ENCODE measurements at regions not wholly inside any gene's neighbourhood (a gene's known extent, or its start where the extent isn't known, plus 50 kb on each side); places are given as distances from the start of the nearest gene placed in this dataset.

GRCh38 chr9:72427801-72428200, 62.8 kb upstream of the ZFAND5 start:
- Histone ChIP-seq H3K27ac (no peak overlapping the region), H3K27me3 (no peaks in the 10 kb centered on the region), H3K9me3 (no peaks in the 10 kb centered on the region), H3K9ac (ENCODE audit: low read depth in 2 of 2, low read length in 2 of 2) (no peak overlapping the region), H3K36me3 (no peaks in the 10 kb centered on the region), H3K4me3 (no peak overlapping the region), H3K4me1 (no peaks in the 10 kb centered on the region)
- no peak for TF ChIP-seq CTCF (IDR thresholded peaks at IDR 0.05)
- intact Hi-C loops (cut with DNase I): no loop called here
- DNase-seq: no peak

GRCh38 chr9:72424131-72424530, 59.1 kb upstream of the ZFAND5 start:
- H3K27me3 ChIP-seq: no peaks in the 10 kb centered on the region
- no peak overlapping the region for H3K9ac ChIP-seq (ENCODE audit: low read depth in 2 of 2, low read length in 2 of 2)
- no peak overlapping the region for H3K27ac ChIP-seq
- H3K4me1 ChIP-seq: no peaks in the 10 kb centered on the region
- no peaks in the 10 kb centered on the region for H3K36me3 ChIP-seq
- no peaks in the 10 kb centered on the region for H3K9me3 ChIP-seq
- intact Hi-C loops (cut with DNase I): no loop called here
- no peak for TF ChIP-seq CTCF (IDR thresholded peaks at IDR 0.05)
- H3K4me3 ChIP-seq: no peak overlapping the region
- no peak for DNase-seq

- no peak for TF ChIP-seq CTCF (IDR thresholded peaks at IDR 0.05)
- H3K9ac ChIP-seq (ENCODE audit: low read depth in 2 of 2, low read length in 2 of 2): no peak overlapping the region
- no peaks in the 10 kb centered on the region for H3K27me3 ChIP-seq
- H3K4me3 ChIP-seq: no peak overlapping the region
- no peak for DNase-seq
- no peaks in the 10 kb centered on the region for H3K9me3 ChIP-seq
- H3K27ac ChIP-seq: no peak overlapping the region
- H3K36me3 ChIP-seq: no peaks in the 10 kb centered on the region
- H3K4me1 ChIP-seq: no peaks in the 10 kb centered on the region
- intact Hi-C loops (cut with DNase I): no loop called here
These were observed 57.2 kb upstream of the ZFAND5 start for GRCh38 chr9:72422214-72422613.

- intact Hi-C loops (cut with DNase I): no loop called here
- Histone ChIP-seq H3K9me3 (no peaks in the 10 kb centered on the region), H3K9ac (ENCODE audit: low read depth in 2 of 2, low read length in 2 of 2) (no peak overlapping the region), H3K4me1 (no peaks in the 10 kb centered on the region), H3K4me3 (no peak overlapping the region), H3K27ac (no peak overlapping the region), H3K36me3 (no peaks in the 10 kb centered on the region), H3K27me3 (no peaks in the 10 kb centered on the region)
- no peak for DNase-seq
- no peak for TF ChIP-seq CTCF (IDR thresholded peaks at IDR 0.05)
These were observed 55.8 kb upstream of the ZFAND5 start for GRCh38 chr9:72420783-72421182.

DNA sequence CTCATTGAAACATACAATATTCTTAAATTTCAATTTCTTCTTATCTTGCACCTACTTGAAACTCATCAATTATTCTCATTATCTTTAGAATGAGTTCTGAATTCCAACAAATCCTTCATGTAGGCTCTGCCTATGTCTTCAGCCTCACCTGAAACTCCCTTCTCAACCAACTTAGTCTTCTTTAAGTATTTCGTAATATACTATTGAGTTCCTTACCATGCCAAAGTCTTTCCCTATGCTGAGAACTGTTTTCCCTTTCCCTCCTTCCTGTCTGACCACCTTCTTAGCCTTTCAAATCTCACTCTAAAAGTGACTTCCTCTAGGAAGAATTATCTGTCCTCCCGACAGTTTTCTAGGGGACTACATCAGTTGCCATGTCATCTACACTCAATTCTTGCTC, 50.9 kb upstream of the ZFAND5 start:
- Histone ChIP-seq H3K27me3 (no peaks in the 10 kb centered on the region), H3K9me3 (no peaks in the 10 kb centered on the region), H3K4me3 (no peak overlapping the region), H3K4me1 (no peaks in the 10 kb centered on the region), H3K27ac (no peak overlapping the region), H3K9ac (ENCODE audit: low read depth in 2 of 2, low read length in 2 of 2) (no peak overlapping the region), H3K36me3 (no peaks in the 10 kb centered on the region)
- no peak for DNase-seq
- TF ChIP-seq CTCF (IDR thresholded peaks at IDR 0.05): no peak
- intact Hi-C loops (cut with DNase I): no loop called here

- Histone ChIP-seq H3K9ac (ENCODE audit: low read depth in 2 of 2, low read length in 2 of 2) (no peak overlapping the region), H3K4me1 (no peaks in the 10 kb centered on the region), H3K4me3 (no peak overlapping the region), H3K27me3 (no peaks in the 10 kb centered on the region), H3K9me3 (no peaks in the 10 kb centered on the region), H3K36me3 (no peaks in the 10 kb centered on the region), H3K27ac (no peak overlapping the region)
- intact Hi-C loops (cut with DNase I): no loop called here
- TF ChIP-seq CTCF (IDR thresholded peaks at IDR 0.05): no peak
- DNase-seq: no peak
These were observed 50.2 kb upstream of the ZFAND5 start for GRCh38 chr9:72415163-72415562.

Measured in colonic mucosa (tissue), 4 donors.